Left lung (tissue), 4 donors: ENCODE measurements at regions not wholly inside any gene's neighbourhood (a gene's known extent, or its start where the extent isn't known, plus 50 kb on each side); places are given as distances from the start of the nearest gene placed in this dataset.
A peak's percentile ranks its signal among the peaks of the same experiment; 100 is the strongest.

ENCODE experiments used
- ATAC-seq: fragments of 200-7000 bp; cut with Tn5 transposase; one replicate; pipeline ENCODE4 v1.9.1; 2020; ENCODE audit warnings: moderate library complexity
- DNase-seq, 4 donors: peaks; one replicate each; pipeline ENCODE4 v3.0.0-alpha.2; 2013 to 2020
- H3K27ac ChIP-seq, 2 donors: fragments of 200-600 bp; sonication (generic) in 1 of 2; one replicate each; pipeline versions ENCODE4 v1.5.0 to v1.8.0; 2020 to 2021
- H3K27me3 ChIP-seq, 2 donors: fragments of 200-600 bp; sonication (generic) in 1 of 2; one replicate each; pipeline versions ENCODE4 v1.5.0 to v1.8.0; 2020 to 2021
- H3K36me3 ChIP-seq, 2 donors: fragments of 200-600 bp; sonication (generic) in 1 of 2; one replicate each; pipeline versions ENCODE4 v1.5.0 to v1.8.0; 2020 to 2021
- H3K4me1 ChIP-seq, 2 donors: fragments of 200-600 bp; one replicate each; pipeline ENCODE4 v1.8.0; 2021
- H3K4me3 ChIP-seq, 2 donors: fragments of 200-600 bp; sonication (generic) in 1 of 2; one replicate each; pipeline versions ENCODE4 v1.5.0 to v1.8.0; 2020 to 2021; ENCODE audit warnings: mild to moderate bottlenecking in 1 of 2
- H3K9me3 ChIP-seq, 2 donors: fragments of 200-600 bp; sonication (generic) in 1 of 2; one replicate each; pipeline versions ENCODE4 v1.5.0 to v1.8.0; 2020 to 2021
- intact Hi-C, 2 donors: fragments of 100-400 bp; cut with DNase I; formaldehyde crosslinking; loops; one replicate each; pipeline versions ENCODE4 v1.11.2 to v1.14.2; 2022
- TF ChIP-seq, protein P1 (sequence below), 2 donors: fragments of 200-600 bp; sonication (generic) in 1 of 2; IDR thresholded peaks; one replicate each; pipeline versions ENCODE4 v1.5.0 to v1.8.0; 2021; ENCODE audit warnings: antibody characterized with exemption in 2 of 2
- donor health status: DM: no; HTN: yes; CAD: no.
- donor health status: DM: no; HTN: no; CAD: no.

DNA sequence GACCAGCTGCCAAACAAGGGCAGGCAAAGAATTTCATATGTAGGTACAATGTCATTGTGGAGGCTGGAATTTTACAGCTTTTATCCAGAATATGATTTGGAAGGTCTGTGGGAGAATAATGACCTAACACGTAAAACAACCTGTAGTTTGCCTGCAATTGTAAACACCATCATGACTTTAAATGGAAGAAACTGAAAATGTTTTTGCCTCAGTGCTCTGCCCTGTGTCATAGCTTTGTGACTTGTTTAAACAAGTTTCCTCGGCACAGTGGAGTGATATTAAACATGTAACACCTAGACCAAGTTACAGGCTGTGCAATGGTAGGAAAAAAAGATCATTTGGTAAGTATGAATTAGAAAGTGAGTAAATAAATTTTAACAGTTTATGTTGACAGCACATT lies 171.6 kb upstream of the MBNL1 start:
- DNase-seq (no peak), ATAC-seq (no peak)
- intact Hi-C loops, result no loop called here
- TF ChIP-seq, protein P1, sequence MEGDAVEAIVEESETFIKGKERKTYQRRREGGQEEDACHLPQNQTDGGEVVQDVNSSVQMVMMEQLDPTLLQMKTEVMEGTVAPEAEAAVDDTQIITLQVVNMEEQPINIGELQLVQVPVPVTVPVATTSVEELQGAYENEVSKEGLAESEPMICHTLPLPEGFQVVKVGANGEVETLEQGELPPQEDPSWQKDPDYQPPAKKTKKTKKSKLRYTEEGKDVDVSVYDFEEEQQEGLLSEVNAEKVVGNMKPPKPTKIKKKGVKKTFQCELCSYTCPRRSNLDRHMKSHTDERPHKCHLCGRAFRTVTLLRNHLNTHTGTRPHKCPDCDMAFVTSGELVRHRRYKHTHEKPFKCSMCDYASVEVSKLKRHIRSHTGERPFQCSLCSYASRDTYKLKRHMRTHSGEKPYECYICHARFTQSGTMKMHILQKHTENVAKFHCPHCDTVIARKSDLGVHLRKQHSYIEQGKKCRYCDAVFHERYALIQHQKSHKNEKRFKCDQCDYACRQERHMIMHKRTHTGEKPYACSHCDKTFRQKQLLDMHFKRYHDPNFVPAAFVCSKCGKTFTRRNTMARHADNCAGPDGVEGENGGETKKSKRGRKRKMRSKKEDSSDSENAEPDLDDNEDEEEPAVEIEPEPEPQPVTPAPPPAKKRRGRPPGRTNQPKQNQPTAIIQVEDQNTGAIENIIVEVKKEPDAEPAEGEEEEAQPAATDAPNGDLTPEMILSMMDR (IDR thresholded peaks at IDR 0.05), result no peak
- Histone ChIP-seq H3K4me3 (no peak overlapping the region), H3K36me3 (no peaks in the 10 kb centered on the region), H3K9me3 (no peaks in the 10 kb centered on the region), H3K27me3 (no peaks in the 10 kb centered on the region), H3K4me1 (no peaks in the 10 kb centered on the region), H3K27ac (no peak overlapping the region)

DNA sequence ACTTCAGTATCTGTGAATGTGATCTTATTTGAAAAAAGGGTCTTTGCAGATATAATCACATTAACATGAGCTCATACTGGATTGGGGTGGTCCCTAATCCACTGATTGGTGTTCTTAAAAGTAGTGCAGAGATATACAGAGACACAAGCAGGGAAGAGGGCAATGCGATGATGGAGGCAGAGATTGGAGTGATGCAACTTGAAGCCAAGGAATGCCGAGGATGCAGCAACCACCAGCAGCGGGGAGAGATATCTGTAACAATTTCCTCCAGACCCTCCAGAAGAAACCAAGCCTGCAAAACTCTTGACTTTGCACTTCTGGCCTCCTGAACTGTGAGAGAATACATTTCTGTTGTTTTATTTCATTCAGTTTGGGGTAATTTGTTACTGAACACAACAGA lies 171.0 kb upstream of the MBNL1 start:
- TF ChIP-seq, protein P1 (IDR thresholded peaks at IDR 0.05), result no peak
- no peaks in the 10 kb centered on the region for H3K4me1 ChIP-seq
- H3K27me3 ChIP-seq, result no peaks in the 10 kb centered on the region
- DNase-seq, result no peak
- H3K27ac ChIP-seq, result no peak overlapping the region
- no peaks in the 10 kb centered on the region for H3K9me3 ChIP-seq
- H3K4me3 ChIP-seq, result no peak overlapping the region
- ATAC-seq, result no peak
- intact Hi-C loops, result no loop called here
- H3K36me3 ChIP-seq, result no peaks in the 10 kb centered on the region

DNA sequence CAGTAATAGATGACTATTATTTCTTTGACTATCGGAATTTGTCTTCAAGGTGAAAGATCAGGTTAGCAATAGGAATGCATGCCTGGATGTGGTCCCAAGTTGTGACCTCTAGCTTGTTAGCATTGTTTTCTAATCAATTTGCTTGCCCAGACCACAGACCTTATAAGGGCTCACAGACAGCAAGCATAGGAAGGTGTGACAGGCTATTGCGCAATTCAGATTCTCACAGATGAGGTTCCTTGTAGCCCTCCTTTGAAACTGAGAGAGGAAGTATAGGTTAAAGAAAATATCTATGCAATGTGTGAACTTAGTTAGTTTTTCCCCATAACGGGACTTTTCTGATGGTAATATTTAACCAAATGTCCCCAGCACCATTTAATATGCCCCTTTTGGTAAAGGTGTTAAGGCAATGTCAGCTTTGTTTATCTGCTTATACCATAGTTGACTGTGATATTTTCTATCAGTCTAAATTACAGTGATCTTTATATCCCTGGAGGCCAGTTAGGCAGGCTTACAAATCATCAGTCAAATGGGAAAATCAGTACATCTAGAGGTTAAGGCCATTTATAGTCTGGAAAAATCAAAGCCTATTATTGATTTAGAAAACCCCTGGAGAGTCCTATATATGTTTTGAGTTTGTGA lies 168.1 kb upstream of the MBNL1 start:
- H3K27me3 ChIP-seq, result no peaks in the 10 kb centered on the region
- H3K4me1 ChIP-seq, result peaks cover 0 to 5% of the 10 kb centered on the region in 2 donors
- TF ChIP-seq, protein P1 (IDR thresholded peaks at IDR 0.05), result no peak
- no peaks in the 10 kb centered on the region for H3K36me3 ChIP-seq
- ATAC-seq (no peak), DNase-seq (peak in 1 of 4 donors; percentile 2)
- no peak overlapping the region for H3K4me3 ChIP-seq
- intact Hi-C loops, result no loop called here
- H3K9me3 ChIP-seq, result no peaks in the 10 kb centered on the region
- H3K27ac ChIP-seq, result no peak overlapping the region

DNA sequence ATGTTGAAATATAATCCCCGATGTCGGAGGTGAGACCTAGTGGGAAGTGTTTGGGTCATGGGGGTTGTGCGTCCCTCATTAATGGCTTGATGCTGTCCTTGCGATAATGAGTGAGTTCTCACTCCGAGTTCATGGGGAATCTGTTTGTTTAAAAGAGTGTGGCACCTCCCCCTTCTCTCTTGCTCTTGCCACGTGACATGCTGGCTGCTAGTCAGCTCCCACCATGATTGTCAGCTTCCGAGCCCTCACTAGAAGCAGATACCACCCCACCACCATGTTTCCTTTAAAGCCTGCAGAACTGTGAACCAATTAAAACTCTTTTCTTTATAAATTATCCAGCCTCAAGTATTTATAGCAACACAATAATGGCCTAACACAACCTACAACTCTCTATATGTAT lies 166.3 kb upstream of the MBNL1 start:
- Histone ChIP-seq H3K36me3 (no peaks in the 10 kb centered on the region), H3K4me3 (no peak overlapping the region), H3K4me1 (peaks cover 0 to 5% of the 10 kb centered on the region in 2 donors), H3K9me3 (no peaks in the 10 kb centered on the region), H3K27me3 (no peaks in the 10 kb centered on the region), H3K27ac (no peak overlapping the region)
- intact Hi-C loops, result no loop called here
- DNase-seq (no peak), ATAC-seq (no peak)
- TF ChIP-seq, protein P1 (IDR thresholded peaks at IDR 0.05), result no peak

DNA sequence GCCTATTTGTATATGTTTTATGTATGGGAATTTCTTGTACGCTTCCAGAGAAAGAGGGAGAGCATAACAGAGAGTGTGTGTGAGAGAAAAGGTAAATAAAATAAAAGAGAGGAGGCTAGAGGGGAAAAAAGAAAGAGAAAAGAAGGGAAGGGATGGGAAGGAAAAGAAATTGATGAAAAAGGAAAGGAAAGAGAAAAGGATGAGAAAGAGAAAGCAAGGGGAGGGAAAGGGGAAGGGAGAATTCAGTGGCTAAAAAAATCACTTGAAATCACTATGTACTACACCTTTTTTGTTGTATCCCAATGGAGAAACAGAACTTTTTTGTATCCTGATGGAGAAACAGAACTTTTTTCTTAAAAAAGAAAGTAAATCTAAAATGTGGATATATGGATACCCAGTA lies 165.5 kb upstream of the MBNL1 start:
- ATAC-seq, result no peak
- DNase-seq, result no peak
- H3K27ac ChIP-seq, result no peak overlapping the region
- no peaks in the 10 kb centered on the region for H3K36me3 ChIP-seq
- peaks cover 0 to 5% of the 10 kb centered on the region in 2 donors for H3K4me1 ChIP-seq
- no peaks in the 10 kb centered on the region for H3K9me3 ChIP-seq
- H3K4me3 ChIP-seq, result no peak overlapping the region
- H3K27me3 ChIP-seq, result no peaks in the 10 kb centered on the region
- TF ChIP-seq, protein P1 (IDR thresholded peaks at IDR 0.05), result no peak
- intact Hi-C loops, result no loop called here
